Stimulated activated CD4-positive, alpha-beta T cell treated with anti-CD3 and anti-CD28 coated beads, Interleukin-4, amount 100 ng/mL, for 48 hours (primary cell): ENCODE measurements at regions not wholly inside any gene's neighbourhood (a gene's known extent, or its start where the extent isn't known, plus 50 kb on each side); places are given as distances from the start of the nearest gene placed in this dataset.

Experiments used
- DNase-seq, 2 donors: peaks; one replicate each; pipeline ENCODE4 v3.0.0-alpha.2; 2020; ENCODE audit warnings: low read depth in 2 of 2

DNA sequence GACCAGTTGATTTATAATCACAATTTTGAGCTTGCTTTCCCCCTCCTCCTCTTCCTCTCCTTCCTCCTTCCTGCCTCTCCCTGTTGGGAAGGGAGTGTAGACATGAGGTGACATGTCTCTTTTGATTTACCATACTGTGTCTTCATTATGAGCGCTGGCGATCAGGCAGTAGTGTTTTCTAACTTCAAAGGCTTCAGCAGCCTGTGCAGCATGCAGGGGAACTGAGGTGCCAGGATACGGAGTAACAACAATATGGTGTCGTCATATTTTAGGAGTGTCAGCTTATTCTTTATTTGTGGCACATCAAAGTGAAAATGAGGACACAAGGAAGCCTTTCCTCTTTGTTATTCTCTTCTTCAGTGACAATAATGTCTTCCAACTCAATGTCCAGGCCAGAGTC, 864.2 kb downstream of the SLC4A3 start:
- no peak for DNase-seq

DNA sequence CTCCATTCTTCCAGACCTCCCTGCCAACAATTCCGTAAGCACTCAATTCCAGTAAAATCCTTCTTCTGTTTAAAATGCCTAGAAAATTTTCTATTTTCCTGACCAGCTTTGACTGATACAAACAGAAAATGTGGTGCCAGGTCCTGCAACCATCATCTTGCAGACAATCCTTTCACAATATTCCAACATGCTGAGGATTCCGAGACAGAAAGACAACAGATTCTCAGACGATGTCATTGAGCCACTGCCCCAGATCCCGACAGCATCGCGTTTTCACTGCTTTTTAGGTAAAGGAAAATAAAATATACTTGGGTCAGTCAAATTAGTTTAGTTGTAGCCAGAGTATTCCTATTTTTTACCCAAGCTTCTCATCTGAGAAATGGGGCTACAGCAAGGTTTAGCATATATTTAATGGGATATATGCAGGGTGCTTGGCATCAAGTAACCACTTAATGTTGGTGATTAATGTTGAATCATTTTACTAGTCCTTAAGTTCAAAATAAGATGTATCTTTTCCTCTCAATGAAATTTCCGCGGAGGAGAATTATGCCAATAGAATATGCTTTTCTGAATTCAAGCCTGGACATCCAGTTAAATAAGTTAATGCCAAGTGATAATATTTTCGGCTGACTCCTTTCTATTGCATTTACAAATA, 866.6 kb downstream of the SLC4A3 start:
- DNase-seq, result no peak

DNA sequence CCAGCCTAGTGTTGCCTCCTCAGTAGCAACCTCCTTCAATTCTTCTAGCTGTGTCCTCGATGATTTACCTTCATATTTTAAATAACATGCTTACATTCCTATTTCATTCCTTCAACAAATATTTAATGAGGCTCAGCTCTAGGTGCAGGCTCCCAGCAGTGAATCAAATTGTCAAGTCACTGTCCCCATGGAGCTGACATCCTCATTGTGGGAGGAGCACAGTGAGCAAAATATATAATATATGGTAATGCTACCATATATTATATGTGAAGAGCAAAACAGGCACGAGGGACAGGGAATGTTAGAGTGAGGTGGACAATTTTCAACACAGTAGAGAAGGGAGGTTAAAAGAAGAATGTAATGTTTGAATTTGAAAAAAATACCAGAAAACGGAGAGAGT, 869.1 kb downstream of the SLC4A3 start:
- DNase-seq, result no peak

DNA sequence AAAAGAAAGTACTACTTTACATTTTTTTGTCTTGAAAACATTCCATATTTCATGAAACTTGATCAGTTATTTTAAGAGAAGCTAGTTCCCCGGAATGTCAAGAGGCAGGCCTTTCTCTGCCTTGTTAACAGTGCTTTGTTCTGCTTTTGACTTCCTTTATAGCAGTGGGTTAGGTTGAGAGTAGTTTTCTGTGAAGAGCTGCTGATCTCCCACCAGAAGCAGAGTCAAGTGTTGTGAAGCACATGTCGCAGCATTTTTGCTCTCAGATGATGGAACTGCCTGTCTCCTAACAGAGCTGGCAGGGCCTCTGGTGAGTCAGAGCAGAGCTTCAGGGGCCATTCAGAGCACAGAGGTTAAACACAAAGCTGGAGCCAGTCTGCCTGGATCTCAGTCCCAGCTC, 871.8 kb downstream of the SLC4A3 start:
- DNase-seq, result no peak

DNA sequence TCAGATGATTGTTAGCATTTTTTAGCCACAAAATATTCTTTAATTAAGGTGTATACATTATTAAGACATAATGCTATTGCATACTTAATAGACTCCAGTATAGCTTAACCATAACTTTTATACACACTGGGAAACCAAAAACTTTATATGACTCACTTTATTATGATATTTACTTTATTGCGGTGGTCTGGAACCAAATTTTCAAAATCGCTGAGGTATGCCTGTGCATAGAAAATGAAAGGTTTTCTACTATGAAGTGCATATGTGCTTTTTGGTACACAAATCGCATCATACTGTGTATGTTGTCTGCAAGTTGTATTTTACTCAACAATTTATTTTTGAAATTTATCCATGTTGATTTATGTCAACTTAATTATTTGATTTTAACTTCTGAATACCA, 875.1 kb downstream of the SLC4A3 start:
- no peak for DNase-seq

DNA sequence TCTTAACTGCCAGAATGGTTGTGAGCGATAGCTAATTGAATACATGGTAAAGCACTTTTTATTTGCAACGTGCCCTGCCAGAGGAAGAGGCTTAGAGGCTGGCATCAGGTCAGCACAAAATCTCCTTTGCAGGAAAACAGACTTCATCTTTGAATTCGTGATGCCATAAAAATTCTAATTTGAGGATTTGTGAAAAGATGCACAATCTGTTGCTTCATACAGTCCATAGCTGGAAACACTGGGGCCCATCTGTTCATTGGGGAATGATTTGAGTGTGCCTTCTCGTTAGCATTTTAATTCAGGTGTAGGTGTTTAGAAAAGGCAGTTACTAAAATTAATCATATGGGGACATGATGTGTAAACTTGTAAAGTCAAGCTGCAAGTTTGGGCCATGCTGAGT, 876.0 kb downstream of the SLC4A3 start:
- no peak for DNase-seq

DNA sequence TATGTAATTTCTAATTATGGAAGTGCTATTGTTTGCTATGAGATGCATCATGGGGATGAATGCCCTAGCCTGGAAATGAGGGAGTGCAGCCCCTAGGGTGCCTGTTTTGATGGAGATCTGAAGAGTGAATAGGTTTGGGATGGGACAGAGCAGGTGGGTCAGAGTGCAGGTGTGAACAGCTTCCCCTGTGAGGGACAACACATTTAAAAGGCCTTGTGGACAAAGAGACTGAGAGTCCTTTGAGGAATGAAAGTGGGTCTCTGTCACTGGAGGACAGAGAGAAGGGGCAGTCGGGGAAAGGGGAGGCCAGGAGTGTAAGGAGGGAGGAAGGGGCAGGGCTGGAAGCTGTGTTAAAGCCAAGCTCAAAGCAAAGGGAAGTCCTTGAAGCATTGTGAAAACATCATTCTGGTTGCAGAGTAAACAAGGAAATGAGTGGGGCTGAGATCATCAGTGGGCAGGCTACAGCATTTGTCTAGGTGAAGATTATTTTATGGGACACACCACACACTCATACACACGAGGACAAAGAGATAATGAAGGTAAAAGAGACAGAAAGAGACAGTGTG, 877.6 kb downstream of the SLC4A3 start:
- DNase-seq, result no peak

DNA sequence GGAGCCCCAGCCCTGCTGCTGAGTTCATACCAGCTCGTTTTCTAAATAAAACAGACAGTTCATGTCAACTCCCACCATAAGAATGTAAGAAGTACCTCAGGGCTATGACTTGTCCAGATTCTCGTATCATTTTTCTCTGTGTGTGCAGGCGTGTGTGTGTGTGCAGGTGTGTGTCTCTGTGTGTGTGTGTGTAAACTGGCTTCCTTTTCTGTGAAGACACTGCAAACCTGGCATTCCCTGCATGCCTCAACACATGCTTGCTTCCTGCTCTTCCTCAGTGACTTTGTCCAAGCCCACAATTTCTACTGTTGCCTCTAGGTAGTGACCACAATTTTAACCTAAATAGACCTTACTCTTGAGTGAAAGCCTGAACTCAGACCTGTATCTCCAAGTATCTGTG, 879.0 kb downstream of the SLC4A3 start:
- DNase-seq, result no peak

DNA sequence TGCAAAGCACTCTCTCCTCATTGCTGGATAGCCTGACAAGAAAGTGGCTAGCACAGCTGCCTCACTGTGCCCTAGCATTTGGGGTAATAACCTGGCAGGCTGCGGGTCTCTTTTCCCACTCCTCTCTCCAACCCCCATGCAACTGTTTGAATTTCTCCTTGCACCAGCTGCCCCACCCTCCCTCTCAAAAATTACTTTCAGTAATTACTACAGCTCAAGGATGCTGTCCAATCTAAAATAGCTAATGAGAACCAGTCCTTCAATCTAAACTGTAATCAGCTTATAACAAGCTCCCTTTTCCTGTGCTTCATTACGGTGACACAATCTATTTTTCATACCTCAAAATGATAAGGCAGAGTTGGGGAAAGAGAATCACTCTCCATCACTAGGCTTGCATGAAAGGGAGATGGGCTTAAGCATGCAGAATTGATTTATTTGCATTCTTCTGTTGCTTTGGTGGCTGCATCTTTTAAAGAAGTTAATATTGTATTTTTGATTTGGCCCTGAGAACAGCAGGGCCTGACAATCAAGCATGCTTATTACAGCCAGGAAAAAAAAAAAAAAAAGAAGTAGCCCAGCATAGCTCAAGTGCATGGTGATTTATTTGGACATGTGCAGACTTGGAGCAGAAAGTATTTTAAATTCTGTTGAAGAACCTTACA, 881.8 kb downstream of the SLC4A3 start:
- DNase-seq, result no peak

DNA sequence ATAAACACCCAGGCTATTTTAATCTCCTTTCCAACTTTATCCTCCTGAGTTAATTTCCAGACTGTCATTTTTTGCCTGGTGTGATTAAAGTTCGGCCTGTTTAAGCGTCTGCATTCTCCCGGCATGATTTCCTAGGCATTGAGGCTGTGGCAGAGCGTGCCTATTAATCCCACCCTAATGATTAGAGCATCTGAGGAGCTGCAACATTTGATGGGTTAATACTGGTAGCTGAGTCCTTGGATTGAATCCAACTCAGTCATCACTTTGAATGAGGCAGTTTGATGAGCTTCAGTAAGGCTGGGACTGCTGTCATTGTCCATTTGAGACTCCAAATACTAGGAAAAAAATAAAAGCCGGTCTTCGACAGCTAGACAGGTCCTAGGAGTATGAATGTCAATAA, 882.5 kb downstream of the SLC4A3 start:
- DNase-seq, result no peak

DNA sequence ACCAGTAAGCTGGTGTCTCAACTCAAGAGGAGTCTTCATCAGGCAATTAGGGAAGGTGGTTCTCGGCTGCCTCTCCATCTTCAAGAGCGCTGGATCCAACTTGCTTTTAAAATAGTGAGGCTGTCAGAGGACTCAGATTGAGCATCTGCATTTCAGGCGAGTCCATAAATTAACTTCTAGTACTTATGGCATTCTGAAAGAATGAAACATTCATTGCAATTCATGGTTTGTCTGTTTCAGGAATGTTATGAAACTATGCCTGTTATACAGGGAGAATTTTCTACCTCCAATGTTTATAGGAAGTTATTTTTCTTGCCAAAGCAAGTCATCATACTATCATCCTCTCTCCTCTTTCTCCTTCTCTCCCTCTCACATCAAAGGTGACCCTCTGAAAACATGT, 883.2 kb downstream of the SLC4A3 start:
- DNase-seq, result no peak

DNA sequence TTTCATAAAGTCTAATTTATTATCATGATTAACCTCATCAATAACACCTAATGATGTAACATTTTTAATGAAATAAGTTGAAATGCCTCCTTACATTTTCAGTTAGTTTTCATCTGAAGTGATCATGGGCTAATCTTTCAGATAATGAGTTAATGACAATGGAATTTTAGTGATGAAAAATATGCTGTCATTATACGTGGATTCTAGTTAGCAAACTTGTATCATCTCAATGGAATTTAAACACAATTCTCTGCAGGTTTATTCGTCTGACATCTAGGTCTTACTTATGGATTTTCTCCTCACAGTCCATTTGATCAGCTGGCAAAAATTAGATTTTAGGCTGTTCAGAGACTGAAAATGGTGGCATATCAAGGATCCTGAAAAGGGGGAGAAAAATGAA, 885.0 kb downstream of the SLC4A3 start:
- DNase-seq, result no peak

DNA sequence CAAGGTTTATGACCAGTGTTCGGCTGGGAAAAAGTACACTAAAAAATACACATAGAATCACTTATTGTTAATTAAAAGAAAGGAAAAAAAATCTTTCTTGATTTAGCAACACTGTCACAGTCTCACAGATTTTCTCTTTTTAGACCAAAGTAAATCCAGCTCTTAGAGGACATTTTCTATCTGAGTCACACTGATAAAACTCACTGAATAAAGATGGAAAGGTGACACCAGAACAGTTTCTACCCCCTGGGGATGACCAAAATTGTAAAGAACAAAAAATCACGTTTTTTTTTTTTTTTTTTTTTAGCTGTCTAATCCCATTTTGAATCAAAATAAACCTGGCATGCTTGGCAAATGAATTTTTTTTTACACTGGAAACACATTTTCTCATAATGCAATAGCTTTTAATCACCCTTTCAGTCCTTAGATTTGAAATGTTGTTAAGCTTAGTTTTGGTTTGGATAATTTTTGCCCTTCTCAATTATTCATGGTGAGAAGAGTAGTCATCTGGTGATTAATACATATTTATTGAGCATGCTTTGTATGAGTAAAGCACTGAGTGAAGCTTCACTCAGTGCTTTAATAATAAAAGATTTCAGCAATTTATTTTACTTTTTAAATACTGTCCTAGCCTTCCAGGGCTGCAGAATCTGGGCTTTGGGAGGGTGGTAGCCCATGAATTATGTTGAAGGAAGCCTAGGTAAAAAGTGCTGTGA, 886.3 kb downstream of the SLC4A3 start:
- DNase-seq, result no peak

DNA sequence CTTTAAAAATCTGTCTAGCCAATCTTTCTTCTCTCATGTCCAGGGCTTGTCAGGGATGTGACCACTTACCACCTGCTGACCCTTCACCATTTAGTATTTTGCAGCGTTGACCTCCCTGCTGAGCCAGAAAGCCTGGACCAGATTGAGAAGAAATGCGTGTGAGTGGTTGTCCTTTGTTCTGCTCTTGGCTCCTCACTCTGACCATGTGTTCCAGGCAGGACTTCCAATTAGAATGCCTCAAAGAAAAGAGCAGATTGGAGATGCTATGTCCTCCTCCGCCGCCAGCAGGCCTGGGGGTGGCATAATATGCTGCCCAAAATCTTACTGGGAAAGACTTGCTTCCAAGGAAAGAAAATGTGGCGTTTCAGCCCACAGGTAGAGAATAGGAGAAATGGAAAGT, 894.1 kb downstream of the SLC4A3 start:
- no peak for DNase-seq

DNA sequence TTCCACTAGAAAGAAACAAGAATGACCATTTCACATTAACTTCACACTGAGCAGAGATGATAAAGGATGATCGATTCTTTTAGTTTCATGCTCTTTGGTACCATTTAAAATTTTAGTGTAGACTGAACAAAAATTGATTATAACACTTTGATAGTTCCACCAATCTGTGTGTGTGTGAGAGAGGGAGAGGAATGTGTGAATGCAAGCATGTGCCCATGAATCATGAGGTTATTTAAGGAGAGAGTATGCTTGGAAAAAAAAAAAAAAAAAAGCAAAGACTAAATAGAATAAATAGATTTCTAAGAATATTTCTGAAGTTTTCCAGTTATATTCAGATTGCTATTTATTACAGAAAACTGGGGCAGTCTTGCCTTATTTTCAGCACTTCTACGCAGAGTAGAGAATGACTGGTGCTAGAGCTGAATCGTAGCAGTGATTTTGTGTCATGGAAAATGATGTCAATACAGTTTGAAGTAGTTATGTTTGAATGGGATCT, 900.8 kb downstream of the SLC4A3 start:
- no peak for DNase-seq

DNA sequence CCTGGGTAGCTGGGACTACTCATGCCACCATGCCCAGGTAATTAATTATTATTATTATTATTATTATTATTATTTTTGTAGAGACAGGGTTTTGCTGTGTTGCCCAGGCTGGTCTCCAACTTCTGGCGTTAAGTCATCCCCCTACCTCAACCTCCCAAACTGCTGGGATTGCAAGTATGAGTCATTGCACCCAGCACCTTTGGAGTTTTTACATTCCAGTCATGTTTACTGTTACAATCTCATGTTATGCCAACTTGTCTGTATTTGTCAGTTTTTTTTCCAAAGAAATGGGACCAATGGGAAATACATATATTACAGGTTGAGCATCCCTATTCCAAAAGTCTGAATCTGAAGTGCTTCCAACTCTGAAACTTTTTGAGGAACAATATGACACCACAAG, 903.8 kb downstream of the SLC4A3 start:
- DNase-seq, result no peak

DNA sequence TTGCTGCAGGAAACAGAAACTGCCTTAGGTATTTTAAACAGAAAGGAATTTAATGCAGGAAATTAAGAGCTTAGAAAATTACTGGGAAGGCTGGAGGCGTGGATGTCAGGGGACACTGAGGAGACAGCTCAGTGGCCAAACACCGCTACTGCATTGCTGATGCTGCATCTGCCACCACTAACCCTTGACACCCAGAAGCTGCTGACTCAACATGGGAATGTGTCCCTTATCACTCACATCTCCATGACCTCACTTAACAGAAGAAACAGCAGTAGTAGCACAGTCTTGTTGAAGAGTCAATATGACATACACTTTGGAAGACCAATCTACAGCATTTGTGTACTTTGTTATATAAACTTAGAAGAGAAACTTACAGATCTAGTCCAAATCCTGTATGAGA, 906.1 kb downstream of the SLC4A3 start:
- no peak for DNase-seq

DNA sequence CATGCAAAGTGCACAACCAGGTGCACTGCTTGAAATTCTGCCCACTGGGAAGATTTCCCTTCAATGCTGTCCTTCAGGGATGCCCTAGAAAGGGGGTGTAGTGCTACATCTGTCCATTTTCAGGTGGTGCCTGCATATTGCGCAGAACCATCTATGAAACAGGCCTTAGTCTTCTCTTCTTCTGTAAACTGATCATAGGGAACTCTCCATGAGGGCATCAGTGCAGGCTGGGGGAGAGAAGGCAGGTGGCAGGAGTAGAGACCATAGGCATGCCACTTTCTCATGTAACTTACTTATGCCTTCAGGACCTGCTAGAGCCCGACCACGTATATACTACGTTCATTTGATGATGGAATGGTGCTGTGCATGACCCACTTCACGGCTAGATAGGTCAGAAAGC, 912.1 kb downstream of the SLC4A3 start:
- DNase-seq, result no peak

DNA sequence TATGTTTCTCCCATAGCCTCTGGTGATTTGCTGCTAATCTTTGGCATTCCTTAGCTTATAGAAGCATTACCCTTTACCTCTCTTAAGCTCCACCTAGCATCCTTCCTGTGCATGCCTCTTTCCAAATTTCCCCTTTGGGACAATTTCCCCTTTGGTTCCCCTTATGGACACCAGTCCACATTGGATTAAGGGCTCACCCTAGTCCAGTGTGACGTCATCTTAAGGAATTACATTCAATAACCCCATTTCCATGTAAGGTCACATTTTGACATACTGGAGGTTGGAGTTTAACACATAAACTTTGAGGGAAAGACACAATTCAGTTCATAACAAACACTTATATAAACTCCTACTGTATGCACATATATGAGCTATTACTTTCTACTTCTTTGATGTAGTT, 916.6 kb downstream of the SLC4A3 start:
- no peak for DNase-seq

DNA sequence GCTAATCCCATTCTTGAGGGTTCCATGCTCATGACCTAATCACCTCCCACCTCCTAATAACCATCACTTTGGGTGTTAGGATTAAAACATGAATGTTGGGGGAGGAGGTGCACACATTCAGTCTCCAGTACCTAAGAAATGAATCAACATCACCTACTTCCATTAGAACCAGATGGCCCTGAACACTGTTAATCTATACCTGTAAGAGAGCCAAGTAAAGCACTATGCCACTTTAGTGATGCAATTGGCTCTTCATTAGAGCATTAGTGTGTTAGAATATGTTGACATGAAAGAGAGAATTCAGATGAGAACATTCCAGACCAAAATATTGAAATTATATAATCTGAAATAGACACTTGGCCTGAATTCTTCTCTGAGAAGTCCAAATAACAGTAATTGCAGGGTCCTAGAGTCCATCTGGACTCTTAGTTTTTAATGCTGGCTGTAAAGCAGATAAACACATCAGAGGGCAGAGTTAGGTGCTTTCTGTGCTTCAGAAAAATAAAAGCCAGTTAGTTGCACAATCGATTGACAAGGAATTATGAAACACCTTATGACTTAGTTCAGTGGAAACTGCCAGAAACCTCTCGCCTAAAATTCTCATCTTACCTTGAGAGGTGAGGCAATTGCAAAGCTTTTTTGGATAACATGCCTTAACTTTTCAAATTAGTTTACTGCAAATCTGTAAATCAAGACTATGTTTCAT, 923.7 kb downstream of the SLC4A3 start:
- no peak for DNase-seq

DNA sequence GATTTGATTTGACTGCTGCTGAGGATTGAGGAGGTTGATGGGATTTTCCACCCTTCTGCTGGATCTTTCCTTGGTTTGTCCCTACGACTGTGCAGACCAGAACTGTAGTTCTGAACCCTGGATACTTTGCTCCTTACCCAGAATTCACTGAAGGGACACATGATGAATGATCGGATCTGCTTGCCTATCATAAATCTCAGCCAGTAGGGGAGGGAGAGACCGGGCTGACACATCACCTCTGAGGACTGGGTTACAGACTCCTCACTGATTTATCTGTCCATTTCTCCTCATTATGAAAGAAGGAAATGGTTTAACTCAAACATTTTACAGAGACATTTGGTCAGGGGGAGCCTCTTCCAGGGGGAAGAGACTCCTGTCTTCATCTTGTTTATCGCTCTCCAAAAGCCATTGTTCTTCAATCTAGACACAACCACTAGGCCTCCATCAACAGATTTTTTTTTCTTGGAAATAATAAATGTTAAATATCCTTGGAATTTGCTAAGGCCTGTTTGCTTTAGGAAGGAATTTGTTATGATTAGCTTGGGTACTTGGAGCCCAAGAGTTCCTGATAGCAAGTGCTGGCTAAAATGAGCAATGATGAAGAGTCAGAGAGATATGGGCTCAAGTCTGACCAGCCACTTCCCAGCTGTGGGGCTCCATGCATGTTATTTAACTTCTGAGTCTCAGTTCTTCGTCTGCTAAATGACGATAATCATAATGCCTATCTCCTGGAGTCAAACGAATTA, 925.5 kb downstream of the SLC4A3 start:
- DNase-seq, result no peak
